ENCODE measurements at regions not wholly inside any gene's neighbourhood (a gene's known extent, or its start where the extent isn't known, plus 50 kb on each side); places are given as distances from the start of the nearest gene placed in this dataset.
A peak's percentile ranks its signal among the peaks of the same experiment; 100 is the strongest.

- no peak for DNase-seq
- no peak for TF ChIP-seq POLR2A (IDR thresholded peaks at IDR 0.05)
- TF ChIP-seq, protein P1, sequence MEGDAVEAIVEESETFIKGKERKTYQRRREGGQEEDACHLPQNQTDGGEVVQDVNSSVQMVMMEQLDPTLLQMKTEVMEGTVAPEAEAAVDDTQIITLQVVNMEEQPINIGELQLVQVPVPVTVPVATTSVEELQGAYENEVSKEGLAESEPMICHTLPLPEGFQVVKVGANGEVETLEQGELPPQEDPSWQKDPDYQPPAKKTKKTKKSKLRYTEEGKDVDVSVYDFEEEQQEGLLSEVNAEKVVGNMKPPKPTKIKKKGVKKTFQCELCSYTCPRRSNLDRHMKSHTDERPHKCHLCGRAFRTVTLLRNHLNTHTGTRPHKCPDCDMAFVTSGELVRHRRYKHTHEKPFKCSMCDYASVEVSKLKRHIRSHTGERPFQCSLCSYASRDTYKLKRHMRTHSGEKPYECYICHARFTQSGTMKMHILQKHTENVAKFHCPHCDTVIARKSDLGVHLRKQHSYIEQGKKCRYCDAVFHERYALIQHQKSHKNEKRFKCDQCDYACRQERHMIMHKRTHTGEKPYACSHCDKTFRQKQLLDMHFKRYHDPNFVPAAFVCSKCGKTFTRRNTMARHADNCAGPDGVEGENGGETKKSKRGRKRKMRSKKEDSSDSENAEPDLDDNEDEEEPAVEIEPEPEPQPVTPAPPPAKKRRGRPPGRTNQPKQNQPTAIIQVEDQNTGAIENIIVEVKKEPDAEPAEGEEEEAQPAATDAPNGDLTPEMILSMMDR (IDR thresholded peaks at IDR 0.05) = no peak
- TF ChIP-seq POLR2AphosphoS5 (IDR thresholded peaks at IDR 0.05) = no peak
- TF ChIP-seq EP300 (IDR thresholded peaks at IDR 0.05) = no peak
Measured at GRCh38 chr7:136333636-136334035, 356.5 kb upstream of the MTPN start.

DNA sequence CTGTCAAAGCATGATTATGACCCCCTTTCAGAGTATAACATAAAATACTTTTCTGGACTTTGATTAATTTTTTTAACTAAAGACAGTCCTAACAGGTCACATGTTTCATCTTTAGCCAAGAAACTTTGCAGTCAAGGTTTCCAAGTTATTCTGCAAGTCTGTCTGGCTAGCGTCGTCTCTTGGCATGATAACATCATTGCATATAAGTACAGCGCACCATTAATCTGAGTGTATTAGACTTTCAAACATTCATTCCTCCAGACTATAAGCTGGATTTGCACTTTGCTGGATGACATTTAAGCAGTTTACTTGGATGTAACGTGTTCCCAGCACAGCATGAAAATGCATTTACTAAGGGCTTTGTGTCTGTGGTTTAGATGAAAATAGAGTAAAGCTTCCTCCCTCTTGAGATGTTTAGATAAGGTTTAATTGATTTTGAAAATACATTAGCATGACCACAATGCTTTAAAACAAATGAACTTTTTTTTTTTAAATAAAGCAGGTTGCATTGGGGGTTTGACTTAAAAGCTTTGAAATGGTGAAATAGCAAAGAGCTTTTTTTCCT, 349.0 kb upstream of the MTPN start:
- DNase-seq = no peak
- TF ChIP-seq POLR2AphosphoS5 (IDR thresholded peaks at IDR 0.05) = no peak
- TF ChIP-seq EP300 (IDR thresholded peaks at IDR 0.05) = no peak
- TF ChIP-seq, protein P1 (IDR thresholded peaks at IDR 0.05) = no peak
- no peak for TF ChIP-seq POLR2A (IDR thresholded peaks at IDR 0.05)
- H3K27me3 ChIP-seq = no peaks in the 10 kb centered on the region
- H3K4me3 ChIP-seq = no peak overlapping the region
- no peak overlapping the region for H3K27ac ChIP-seq
- H3K4me1 ChIP-seq = no peaks in the 10 kb centered on the region
- 48 to 55% methylated on average over 4 of the region's 4 CpGs for WGBS, 2 donors
- no peak for ATAC-seq (ENCODE audit: low FRiP score in 2 of 2)
- no peaks in the 10 kb centered on the region for H3K9me3 ChIP-seq
- H3K36me3 ChIP-seq = no peaks in the 10 kb centered on the region

More at GRCh38 chr7:136333636-136334035, 356.5 kb upstream of the MTPN start:
- 80 to 81% methylated on average over 2 of the region's 2 CpGs for WGBS, 2 donors
- no peak overlapping the region for H3K4me3 ChIP-seq
- H3K9me3 ChIP-seq = no peaks in the 10 kb centered on the region
- H3K4me1 ChIP-seq = no peaks in the 10 kb centered on the region
- H3K27me3 ChIP-seq = no peaks in the 10 kb centered on the region
- ATAC-seq (ENCODE audit: low FRiP score in 2 of 2) = no peak
- no peak overlapping the region for H3K27ac ChIP-seq
- no peaks in the 10 kb centered on the region for H3K36me3 ChIP-seq

- DNase-seq (no peak), ATAC-seq (ENCODE audit: low FRiP score in 2 of 2) (no peak)
- no peak overlapping the region for H3K27ac ChIP-seq
- H3K4me3 ChIP-seq = no peak overlapping the region
- WGBS, 2 donors = 28 to 34% methylated on average over 2 of the region's 2 CpGs
- no peaks in the 10 kb centered on the region for H3K4me1 ChIP-seq
- TF ChIP-seq POLR2AphosphoS5 (IDR thresholded peaks at IDR 0.05) = no peak
- TF ChIP-seq, protein P1 (IDR thresholded peaks at IDR 0.05) = no peak
- no peak for TF ChIP-seq EP300 (IDR thresholded peaks at IDR 0.05)
- TF ChIP-seq POLR2A (IDR thresholded peaks at IDR 0.05) = no peak
- no peaks in the 10 kb centered on the region for H3K27me3 ChIP-seq
- no peaks in the 10 kb centered on the region for H3K9me3 ChIP-seq
- no peaks in the 10 kb centered on the region for H3K36me3 ChIP-seq
Measured at GRCh38 chr7:136325578-136325977, 348.4 kb upstream of the MTPN start.

DNA sequence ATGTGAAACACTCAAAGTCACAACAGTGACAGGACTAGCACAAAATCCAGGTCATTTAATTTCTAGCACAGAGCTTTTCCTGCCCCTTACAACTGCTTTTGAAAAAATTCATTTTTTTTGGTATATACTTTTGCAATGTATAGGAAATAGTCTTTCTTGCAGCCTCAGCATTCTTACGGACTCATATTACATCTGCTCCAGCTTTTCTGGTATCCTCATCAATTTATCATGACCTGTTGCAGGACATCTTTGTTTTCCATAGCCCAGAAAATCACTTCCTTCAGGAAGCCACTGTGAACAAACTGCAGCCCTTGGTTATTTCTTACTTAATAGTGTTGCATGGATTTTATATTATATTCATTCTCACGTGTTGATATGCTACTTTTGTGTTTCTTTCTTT, 347.9 kb upstream of the MTPN start:
- DNase-seq (no peak), ATAC-seq (ENCODE audit: low FRiP score in 2 of 2) (no peak)
- H3K9me3 ChIP-seq = no peaks in the 10 kb centered on the region
- no peaks in the 10 kb centered on the region for H3K27me3 ChIP-seq
- no peak overlapping the region for H3K27ac ChIP-seq
- no peaks in the 10 kb centered on the region for H3K36me3 ChIP-seq
- TF ChIP-seq, protein P1 (IDR thresholded peaks at IDR 0.05) = no peak
- TF ChIP-seq POLR2AphosphoS5 (IDR thresholded peaks at IDR 0.05) (no peak), POLR2A (IDR thresholded peaks at IDR 0.05) (no peak), EP300 (IDR thresholded peaks at IDR 0.05) (no peak)
- no peak overlapping the region for H3K4me3 ChIP-seq
- 37 to 43% methylated on average over 2 of the region's 2 CpGs for WGBS, 2 donors
- no peaks in the 10 kb centered on the region for H3K4me1 ChIP-seq

DNA sequence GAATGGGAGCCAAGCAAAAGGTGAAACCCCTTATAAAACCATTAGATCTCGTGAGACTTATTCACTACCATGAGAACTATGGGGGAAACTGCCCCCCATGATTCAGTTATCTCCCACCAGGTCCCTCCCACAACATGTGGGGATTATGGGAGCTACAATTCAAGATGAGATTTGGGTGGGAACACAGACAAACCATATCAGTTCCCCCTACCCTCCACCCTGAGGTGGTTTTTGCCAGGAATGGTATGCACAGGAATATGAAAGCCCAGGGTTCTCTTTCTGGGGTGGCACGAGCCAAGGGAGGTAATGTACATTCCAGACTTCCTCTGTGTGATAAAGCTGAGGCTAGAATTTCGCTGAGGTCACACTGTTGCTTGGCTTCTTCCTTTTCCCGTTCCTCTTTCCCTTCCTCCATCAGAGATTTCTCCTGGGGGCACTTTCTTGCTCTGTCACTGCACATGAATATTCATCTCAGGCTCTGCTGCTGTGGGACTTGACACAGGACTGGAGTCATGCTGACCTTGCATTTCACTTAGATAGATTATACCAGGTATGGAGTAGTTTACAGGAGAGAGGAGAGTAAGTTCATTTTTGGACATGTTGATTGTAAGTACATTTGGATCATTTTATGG, 347.0 kb upstream of the MTPN start:
- no peak overlapping the region for H3K27ac ChIP-seq
- ATAC-seq (ENCODE audit: low FRiP score in 2 of 2) = peak in 1 of 2 donors; percentile 19
- H3K4me1 ChIP-seq = no peaks in the 10 kb centered on the region
- no peak overlapping the region for H3K4me3 ChIP-seq
- WGBS, 2 donors = 43 to 50% methylated on average over 4 of the region's 4 CpGs
- H3K27me3 ChIP-seq = no peaks in the 10 kb centered on the region
- TF ChIP-seq EP300 (IDR thresholded peaks at IDR 0.05) = no peak
- TF ChIP-seq POLR2A (IDR thresholded peaks at IDR 0.05) = no peak
- TF ChIP-seq POLR2AphosphoS5 (IDR thresholded peaks at IDR 0.05) = no peak
- TF ChIP-seq, protein P1 (IDR thresholded peaks at IDR 0.05) = no peak
- no peaks in the 10 kb centered on the region for H3K9me3 ChIP-seq
- DNase-seq = no peak
- H3K36me3 ChIP-seq = no peaks in the 10 kb centered on the region

Data from upper lobe of left lung (tissue), 6 donors.